OCI-LY1 (cell line): ENCODE measurements at regions not wholly inside any gene's neighbourhood (a gene's known extent, or its start where the extent isn't known, plus 50 kb on each side); places are given as distances from the start of the nearest gene placed in this dataset.

Experiments
- EZH2 ChIP-seq: fragments of 200-600 bp; sonication (generic), shearing (Covaris generic); IDR thresholded peaks from 2 replicates; pipeline ENCODE4 v1.8.0; 2017; ENCODE audit warnings: borderline replicate concordance, mixed run types, mild to moderate bottlenecking, antibody characterized with exemption, low read length, moderate library complexity, mixed read lengths
- TF ChIP-seq, protein P1 (sequence below): fragments of 200-600 bp; sonication (generic), shearing (Covaris generic); IDR thresholded peaks from 2 replicates; pipeline ENCODE4 v1.5.1; 2017; ENCODE audit warnings: mild to moderate bottlenecking, antibody characterized with exemption, low read length, moderate library complexity, mixed read lengths

DNA sequence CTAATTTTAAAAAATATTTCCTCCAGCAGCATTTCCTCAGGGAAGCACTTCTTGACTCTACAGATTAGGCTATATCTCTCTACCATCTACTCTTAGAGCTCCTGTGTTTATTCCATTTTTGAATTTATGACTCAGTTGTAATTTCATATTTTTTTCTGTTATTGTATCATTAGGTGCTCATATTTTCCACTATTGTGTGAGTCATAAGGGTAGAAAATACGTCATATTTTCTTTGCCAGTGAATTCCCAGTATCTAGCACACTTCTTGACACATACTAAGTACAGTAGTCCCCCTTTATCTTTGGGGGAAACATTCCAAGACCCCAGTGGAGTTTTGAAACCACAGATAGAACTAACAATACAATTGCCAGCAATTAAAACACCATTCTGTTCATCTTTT is 431.2 kb downstream of the GASK1B start:
- TF ChIP-seq, protein P1, sequence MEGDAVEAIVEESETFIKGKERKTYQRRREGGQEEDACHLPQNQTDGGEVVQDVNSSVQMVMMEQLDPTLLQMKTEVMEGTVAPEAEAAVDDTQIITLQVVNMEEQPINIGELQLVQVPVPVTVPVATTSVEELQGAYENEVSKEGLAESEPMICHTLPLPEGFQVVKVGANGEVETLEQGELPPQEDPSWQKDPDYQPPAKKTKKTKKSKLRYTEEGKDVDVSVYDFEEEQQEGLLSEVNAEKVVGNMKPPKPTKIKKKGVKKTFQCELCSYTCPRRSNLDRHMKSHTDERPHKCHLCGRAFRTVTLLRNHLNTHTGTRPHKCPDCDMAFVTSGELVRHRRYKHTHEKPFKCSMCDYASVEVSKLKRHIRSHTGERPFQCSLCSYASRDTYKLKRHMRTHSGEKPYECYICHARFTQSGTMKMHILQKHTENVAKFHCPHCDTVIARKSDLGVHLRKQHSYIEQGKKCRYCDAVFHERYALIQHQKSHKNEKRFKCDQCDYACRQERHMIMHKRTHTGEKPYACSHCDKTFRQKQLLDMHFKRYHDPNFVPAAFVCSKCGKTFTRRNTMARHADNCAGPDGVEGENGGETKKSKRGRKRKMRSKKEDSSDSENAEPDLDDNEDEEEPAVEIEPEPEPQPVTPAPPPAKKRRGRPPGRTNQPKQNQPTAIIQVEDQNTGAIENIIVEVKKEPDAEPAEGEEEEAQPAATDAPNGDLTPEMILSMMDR, result no peak
- TF ChIP-seq EZH2, result no peak
